Tibial artery (tissue), 4 donors: ENCODE measurements at regions not wholly inside any gene's neighbourhood (a gene's known extent, or its start where the extent isn't known, plus 50 kb on each side); places are given as distances from the start of the nearest gene placed in this dataset.

Experiments used
- DNase-seq, 2 donors: peaks; one replicate each; pipeline ENCODE4 v3.0.0-alpha.2; 2019
- H3K27ac ChIP-seq, 2 donors: fragments of 200-600 bp; sonication (generic) in 1 of 2; 1 replicate in 1 of 2; 2 replicates in 1 of 2; pipeline ENCODE4 v1.5.1; 2018 to 2019; ENCODE audit warnings: mild to moderate bottlenecking in 1 of 2
- H3K27me3 ChIP-seq, 2 donors: fragments of 200-600 bp; sonication (generic) in 1 of 2; one replicate each; pipeline versions ENCODE4 v1.5.1 to v1.6.0; 2016 to 2019
- H3K36me3 ChIP-seq, 3 donors: fragments of 200-600 bp; sonication (generic) in 2 of 3; one replicate each; pipeline ENCODE4 v1.5.1; 2016 to 2019; ENCODE audit warnings: mild to moderate bottlenecking in 2 of 3
- H3K4me1 ChIP-seq, 4 donors: fragments of 200-600 bp; sonication (generic) in 2 of 4; 1 replicate in 3 of 4; 2 replicates in 1 of 4; pipeline ENCODE4 v1.5.1; 2016 to 2019
- H3K4me3 ChIP-seq, 2 donors: fragments of 200-600 bp; sonication (generic) in 1 of 2; 1 replicate in 1 of 2; 2 replicates in 1 of 2; pipeline ENCODE4 v1.5.1; 2018 to 2019; ENCODE audit warnings: mild to moderate bottlenecking in 2 of 2
- H3K9me3 ChIP-seq, 3 donors: fragments of 200-600 bp; sonication (generic) in 1 of 3; one replicate each; pipeline ENCODE4 v1.5.1; 2016 to 2019
- CTCF ChIP-seq, 2 experiments: fragments of 200-600 bp in 1 of 2; fragments of 450-650 bp in 1 of 2; IDR thresholded peaks; one replicate each; pipeline ENCODE4 v1.5.1; 2017 to 2019; ENCODE audit warnings: antibody characterized with exemption in 2 of 2, mild to moderate bottlenecking in 1 of 2, moderate library complexity in 1 of 2
- intact Hi-C: fragments of 100-400 bp; cut with DNase I; formaldehyde crosslinking; loops from one replicate; pipeline ENCODE4 v1.15.0; 2023; ENCODE audit warnings: low total_unique reads

GRCh38 chr1:55316947-55317662, 101.9 kb upstream of the USP24 start:
- H3K27me3 ChIP-seq, result no peaks in the 10 kb centered on the region
- no peak overlapping the region for H3K4me3 ChIP-seq
- no peak for TF ChIP-seq CTCF (IDR thresholded peaks at IDR 0.05)
- H3K36me3 ChIP-seq, result no peaks in the 10 kb centered on the region
- no peak for DNase-seq
- H3K4me1 ChIP-seq, result no peaks in the 10 kb centered on the region
- H3K27ac ChIP-seq, result no peak overlapping the region
- no peaks in the 10 kb centered on the region for H3K9me3 ChIP-seq
- intact Hi-C loops, result no loop called here

DNA sequence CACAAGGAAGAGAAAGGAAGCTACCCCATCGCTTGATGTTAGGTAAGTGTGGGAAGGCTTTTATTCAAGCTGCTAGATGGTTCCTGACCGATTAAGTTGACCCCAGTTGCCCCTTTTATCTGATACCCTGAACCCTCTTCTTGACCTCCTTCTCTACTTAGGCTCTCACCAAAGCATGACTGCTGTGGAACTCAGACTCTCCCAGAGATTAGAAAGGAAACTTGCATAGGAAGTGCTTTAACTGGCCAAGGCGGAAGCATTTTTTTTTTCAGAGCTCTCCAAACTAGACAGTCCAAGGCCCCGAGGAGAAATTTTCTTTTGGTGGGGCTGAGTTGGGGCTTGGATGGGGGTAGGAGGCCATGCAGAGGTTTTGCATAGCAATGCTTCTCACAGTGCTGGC, 101.3 kb upstream of the USP24 start:
- H3K4me1 ChIP-seq, result no peaks in the 10 kb centered on the region
- H3K36me3 ChIP-seq, result no peaks in the 10 kb centered on the region
- intact Hi-C loops, result no loop called here
- H3K9me3 ChIP-seq, result no peaks in the 10 kb centered on the region
- DNase-seq, result no peak
- H3K27ac ChIP-seq, result no peak overlapping the region
- no peak for TF ChIP-seq CTCF (IDR thresholded peaks at IDR 0.05)
- H3K4me3 ChIP-seq, result no peak overlapping the region
- H3K27me3 ChIP-seq, result no peaks in the 10 kb centered on the region

DNA sequence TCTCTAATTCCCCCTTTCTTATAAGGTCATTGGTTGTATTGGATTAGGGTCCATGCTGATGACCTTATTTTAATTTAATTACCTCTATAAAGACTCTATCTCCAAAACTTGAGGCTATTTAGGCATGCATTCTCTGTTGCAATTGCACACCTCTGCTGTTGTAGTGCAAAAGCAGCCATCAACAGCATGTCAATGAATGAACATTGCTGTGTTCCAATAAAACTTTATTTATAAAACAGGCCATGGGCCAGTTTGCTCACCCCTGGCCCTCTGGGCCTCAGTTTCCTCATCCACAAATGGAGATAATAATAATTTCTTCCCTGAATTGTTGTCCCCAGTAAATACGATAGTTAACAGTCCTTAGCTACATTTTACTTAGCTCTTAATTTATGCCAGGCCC, 100.4 kb upstream of the USP24 start:
- Histone ChIP-seq H3K9me3 (no peaks in the 10 kb centered on the region), H3K4me1 (peaks cover 0 to 4% (median 0%) of the 10 kb centered on the region in 4 donors), H3K27me3 (no peaks in the 10 kb centered on the region), H3K4me3 (no peak overlapping the region), H3K27ac (no peak overlapping the region), H3K36me3 (no peaks in the 10 kb centered on the region)
- no peak for TF ChIP-seq CTCF (IDR thresholded peaks at IDR 0.05)
- intact Hi-C loops, result no loop called here
- DNase-seq, result no peak

DNA sequence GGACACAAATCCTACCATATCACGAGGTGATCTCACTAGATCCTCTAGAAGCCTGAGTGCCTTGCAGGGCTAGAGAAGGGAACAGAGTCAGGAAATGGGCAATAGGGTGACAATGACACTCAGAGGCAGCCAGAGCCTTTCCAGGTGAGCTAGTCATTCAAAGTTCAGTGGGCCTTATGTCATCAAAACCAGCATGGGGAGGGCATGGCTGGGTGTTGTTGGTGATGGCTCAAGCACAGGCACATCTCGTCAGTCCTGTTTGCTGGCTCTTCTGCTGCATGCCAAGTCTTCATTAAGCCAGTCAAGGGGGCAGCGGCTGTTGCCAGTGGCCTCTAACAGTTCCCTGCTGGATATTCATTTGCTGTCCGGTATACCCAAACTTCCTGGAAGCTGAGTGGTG, 99.6 kb upstream of the USP24 start:
- H3K27me3 ChIP-seq, result no peaks in the 10 kb centered on the region
- peaks cover 0 to 7% (median 0%) of the 10 kb centered on the region in 4 donors for H3K4me1 ChIP-seq
- H3K27ac ChIP-seq, result no peak overlapping the region
- no peak for DNase-seq
- intact Hi-C loops, result no loop called here
- no peak overlapping the region for H3K4me3 ChIP-seq
- TF ChIP-seq CTCF (IDR thresholded peaks at IDR 0.05), result no peak
- no peaks in the 10 kb centered on the region for H3K9me3 ChIP-seq
- no peaks in the 10 kb centered on the region for H3K36me3 ChIP-seq

GRCh38 chr1:55313903-55314302, 98.7 kb upstream of the USP24 start:
- no peak for DNase-seq
- intact Hi-C loops, result no loop called here
- no peaks in the 10 kb centered on the region for H3K36me3 ChIP-seq
- H3K27ac ChIP-seq, result no peak overlapping the region
- H3K9me3 ChIP-seq, result no peaks in the 10 kb centered on the region
- H3K27me3 ChIP-seq, result no peaks in the 10 kb centered on the region
- H3K4me3 ChIP-seq, result no peak overlapping the region
- TF ChIP-seq CTCF (IDR thresholded peaks at IDR 0.05), result no peak
- H3K4me1 ChIP-seq, result peaks cover 0 to 7% (median 0%) of the 10 kb centered on the region in 4 donors

GRCh38 chr1:55311979-55312378, 96.8 kb upstream of the USP24 start:
- Histone ChIP-seq H3K9me3 (no peaks in the 10 kb centered on the region), H3K27me3 (peaks cover 0 to 3% of the 10 kb centered on the region in 2 donors), H3K36me3 (no peaks in the 10 kb centered on the region), H3K27ac (no peak overlapping the region), H3K4me1 (peaks cover 0 to 7% (median 0%) of the 10 kb centered on the region in 4 donors), H3K4me3 (no peak overlapping the region)
- intact Hi-C loops, result no loop called here
- no peak for DNase-seq
- TF ChIP-seq CTCF (IDR thresholded peaks at IDR 0.05), result no peak
